ENCODE measurements at regions not wholly inside any gene's neighbourhood (a gene's known extent, or its start where the extent isn't known, plus 50 kb on each side); places are given as distances from the start of the nearest gene placed in this dataset.

GRCh38 chr6:139940741-139941729 is 566.6 kb upstream of the CITED2 start:
- no peak for DNase-seq (ENCODE audit: low read depth in 4 of 4, low spot score in 3 of 4)

- no peak for DNase-seq (ENCODE audit: low read depth in 4 of 4, low spot score in 3 of 4)
Measured at GRCh38 chr6:139939189-139939979, 564.9 kb upstream of the CITED2 start.

- DNase-seq (ENCODE audit: low read depth in 4 of 4, low spot score in 3 of 4) = no peak
Measured at GRCh38 chr6:139932671-139933070, 558.2 kb upstream of the CITED2 start.

GRCh38 chr6:139931747-139932146 is 557.3 kb upstream of the CITED2 start:
- DNase-seq (ENCODE audit: low read depth in 4 of 4, low spot score in 3 of 4) = no peak

GRCh38 chr6:139927742-139928305 is 553.4 kb upstream of the CITED2 start:
- no peak for DNase-seq (ENCODE audit: low read depth in 4 of 4, low spot score in 3 of 4)

- DNase-seq (ENCODE audit: low read depth in 4 of 4, low spot score in 3 of 4) = no peak
Measured at GRCh38 chr6:139927236-139927635, 552.8 kb upstream of the CITED2 start.

- DNase-seq (ENCODE audit: low read depth in 4 of 4, low spot score in 3 of 4) = no peak
Measured at GRCh38 chr6:139926711-139927110, 552.3 kb upstream of the CITED2 start.

- DNase-seq (ENCODE audit: low read depth in 4 of 4, low spot score in 3 of 4) = no peak
Measured at GRCh38 chr6:139925894-139926641, 551.6 kb upstream of the CITED2 start.

GRCh38 chr6:139923964-139924475 is 549.6 kb upstream of the CITED2 start:
- DNase-seq (ENCODE audit: low read depth in 4 of 4, low spot score in 3 of 4) = no peak

- DNase-seq (ENCODE audit: low read depth in 4 of 4, low spot score in 3 of 4) = no peak
Measured at GRCh38 chr6:139922236-139922635, 547.8 kb upstream of the CITED2 start.

GRCh38 chr6:139920776-139921100 is 546.3 kb upstream of the CITED2 start:
- no peak for DNase-seq (ENCODE audit: low read depth in 4 of 4, low spot score in 3 of 4)

- DNase-seq (ENCODE audit: low read depth in 4 of 4, low spot score in 3 of 4) = no peak
Measured at GRCh38 chr6:139920027-139920775, 545.8 kb upstream of the CITED2 start.

- DNase-seq (ENCODE audit: low read depth in 4 of 4, low spot score in 3 of 4) = no peak
Measured at GRCh38 chr6:139919107-139920026, 544.9 kb upstream of the CITED2 start.

- DNase-seq (ENCODE audit: low read depth in 4 of 4, low spot score in 3 of 4) = no peak
Measured at GRCh38 chr6:139917951-139918630, 543.6 kb upstream of the CITED2 start.

GRCh38 chr6:139914910-139915309 is 540.5 kb upstream of the CITED2 start:
- no peak for DNase-seq (ENCODE audit: low read depth in 4 of 4, low spot score in 3 of 4)

- DNase-seq (ENCODE audit: low read depth in 4 of 4, low spot score in 3 of 4) = no peak
Measured at GRCh38 chr6:139912735-139913400, 538.4 kb upstream of the CITED2 start.

- DNase-seq (ENCODE audit: low read depth in 4 of 4, low spot score in 3 of 4) = no peak
Measured at GRCh38 chr6:139909992-139910391, 535.5 kb upstream of the CITED2 start.
